ENCODE measurements at regions not wholly inside any gene's neighbourhood (a gene's known extent, or its start where the extent isn't known, plus 50 kb on each side); places are given as distances from the start of the nearest gene placed in this dataset.

GRCh38 chr6:156030053-156030452, 574.4 kb upstream of the NOX3 start:
- Histone ChIP-seq H2AK9ac (replicated peaks; ENCODE audit: low read depth, low read length, poor library complexity) (no peak overlapping the region), H3K4me2 (ENCODE audit: low read depth, low read length) (no peak overlapping the region), H2BK20ac (ENCODE audit: low read depth, low read length) (no peak overlapping the region), H3K4me1 (ENCODE audit: control insufficient read depth, insufficient read depth, low read length) (no peaks in the 10 kb centered on the region; the same call in 1 of the 2 replicates), H3K79me1 (ENCODE audit: low read depth in 1 of 2, low read length in 2 of 2) (no peaks in the 10 kb centered on the region), H3K9ac (ENCODE audit: low read depth, low read length) (no peak overlapping the region), H3K27me3 (ENCODE audit: control insufficient read depth, insufficient read depth, low read length) (no peaks in the 10 kb centered on the region), H3K9me3 (ENCODE audit: control insufficient read depth, insufficient read depth, low read length) (peaks cover 8% of the 10 kb centered on the region), H3K18ac (ENCODE audit: low read depth, low read length) (no peak overlapping the region), H4K91ac (ENCODE audit: insufficient read depth, low read depth, low read length) (no peak overlapping the region), H2AFZ (replicated peaks; ENCODE audit: low read length, poor library complexity) (no peak overlapping the region), H3K4ac (ENCODE audit: low read depth, low read length) (no peak overlapping the region), H3K23ac (ENCODE audit: low read depth, low read length) (no peak overlapping the region), H2BK120ac (ENCODE audit: low read depth, low read length) (no peak overlapping the region), H4K5ac (ENCODE audit: low read depth, low read length) (no peak overlapping the region), H3K14ac (replicated peaks; ENCODE audit: low read depth, low read length) (no peak overlapping the region), H3K9me1 (ENCODE audit: insufficient read depth, low read length) (no peaks in the 10 kb centered on the region), H3K56ac (ENCODE audit: extremely low read depth, insufficient read depth, low read length) (no peak overlapping the region), H3K4me3 (ENCODE audit: insufficient read depth, low read depth, low read length) (no peak overlapping the region), H2AK5ac (ENCODE audit: low read depth, low read length) (no peak overlapping the region), H3K27ac (ENCODE audit: insufficient read depth, low read length) (no peak overlapping the region), H2BK15ac (ENCODE audit: low read depth, low read length) (no peak overlapping the region), H3K36me3 (ENCODE audit: control insufficient read depth, insufficient read depth, low read length) (no peaks in the 10 kb centered on the region), H4K20me1 (ENCODE audit: insufficient read depth, low read length) (no peaks in the 10 kb centered on the region), H2BK5ac (ENCODE audit: low read depth, low read length, poor library complexity, severe bottlenecking) (no peak overlapping the region), H4K8ac (ENCODE audit: low read depth in 2 of 2, low read length in 2 of 2) (no peak overlapping the region)
- no peak for TF ChIP-seq POLR2A (IDR thresholded peaks at IDR 0.05; ENCODE audit: low read depth, low read length)
- TF ChIP-seq CTCF (conservative IDR thresholded peaks at IDR 0.05; ENCODE audit: low read depth, low read length) = no peak
- no peak for TF ChIP-seq RCOR1 (IDR thresholded peaks at IDR 0.05; ENCODE audit: insufficient replicate concordance, low read length)
- TF ChIP-seq USF2 (IDR thresholded peaks at IDR 0.05; ENCODE audit: low read depth, low read length) = no peak
- no peak for TF ChIP-seq NFE2L2 (IDR thresholded peaks at IDR 0.05; ENCODE audit: low read depth, low read length)
- no peak for TF ChIP-seq MAFK (IDR thresholded peaks at IDR 0.05; ENCODE audit: low read depth, low read length)
- TF ChIP-seq MXI1 (IDR thresholded peaks at IDR 0.05; ENCODE audit: borderline replicate concordance, low read depth, low read length) = no peak
- no peak for TF ChIP-seq RFX5 (IDR thresholded peaks at IDR 0.05; ENCODE audit: low read depth, low read length)
- no peak for TF ChIP-seq SMC3 (IDR thresholded peaks at IDR 0.05; ENCODE audit: low read depth, low read length)
- TF ChIP-seq CHD1 (IDR thresholded peaks at IDR 0.05; ENCODE audit: low read depth, low read length) = no peak
- no peak for TF ChIP-seq FOS (IDR thresholded peaks at IDR 0.05; ENCODE audit: low read depth, low read length)
- no peak for TF ChIP-seq MAZ (IDR thresholded peaks at IDR 0.05; ENCODE audit: borderline replicate concordance, low read depth, low read length)
- TF ChIP-seq ELK1 (IDR thresholded peaks at IDR 0.05; ENCODE audit: borderline replicate concordance, low read depth, low read length) = no peak
- no peak for TF ChIP-seq BHLHE40 (IDR thresholded peaks at IDR 0.05; ENCODE audit: low read depth, low read length)
- TF ChIP-seq RAD21 (IDR thresholded peaks at IDR 0.05; ENCODE audit: low read length) = no peak
- no peak for TF ChIP-seq CEBPB (IDR thresholded peaks at IDR 0.05; ENCODE audit: low read depth, low read length)
- POLR2A ChIA-PET (ENCODE audit: unreplicated experiment) = no interaction called here
- intact Hi-C loops (cut with micrococcal nuclease) = no loop called here
- no peak for ATAC-seq (ENCODE audit: low read depth)
- no TSS peak for BruUV-seq (replicated peaks)
- no CpG with 5 or more reads among the region's 2 CpGs for WGBS, 2 experiments (ENCODE audit: extremely low coverage in 2 of 2, insufficient read length in 1 of 2)
- DNase-seq = no peak
- in situ Hi-C loops (cut with MboI; ENCODE audit: low sequenced_read_pairs) = no loop called here
- CTCF ChIA-PET = no interaction called here
- dilution Hi-C loops (cut with HindIII; ENCODE audit: low sequenced_read_pairs, unreplicated experiment) = no loop called here
